Chondrocyte (in vitro differentiated cells): ENCODE measurements at regions not wholly inside any gene's neighbourhood (a gene's known extent, or its start where the extent isn't known, plus 50 kb on each side); places are given as distances from the start of the nearest gene placed in this dataset.

Experiments
- DNase-seq: peaks from one replicate; pipeline ENCODE4 v3.0.0; 2021; ENCODE audit warnings: mixed read lengths, low spot score
- H3K27ac Mint-ChIP-seq: one replicate; pipeline ENCODE4 v1.8.0; 2021; ENCODE audit warnings: mild to moderate bottlenecking, moderate library complexity, mixed read lengths; ENCODE audit not compliant: unreplicated experiment
- H3K27me3 Mint-ChIP-seq: 2 replicates; pipeline ENCODE4 v1.8.0; 2021; ENCODE audit warnings: low read depth, mixed read lengths
- H3K36me3 Mint-ChIP-seq: 2 replicates; pipeline ENCODE4 v1.8.0; 2021; ENCODE audit warnings: low read depth, mixed read lengths
- H3K4me1 Mint-ChIP-seq: 2 replicates; pipeline ENCODE4 v1.8.0; 2021; ENCODE audit warnings: low read depth, mild to moderate bottlenecking, mixed read lengths
- H3K4me3 Mint-ChIP-seq: one replicate; pipeline ENCODE4 v1.8.0; 2021; ENCODE audit warnings: mild to moderate bottlenecking, moderate library complexity, mixed read lengths; ENCODE audit not compliant: unreplicated experiment
- H3K9me3 Mint-ChIP-seq: 2 replicates; pipeline ENCODE4 v1.8.0; 2021; ENCODE audit warnings: low read depth, mixed read lengths
- TF ChIP-seq, protein P1 (sequence below): fragments of 200-600 bp; sonication (generic); IDR thresholded peaks from 2 replicates; pipeline ENCODE4 v1.5.0; 2021; ENCODE audit warnings: antibody characterized with exemption, mild to moderate bottlenecking, moderate library complexity

DNA sequence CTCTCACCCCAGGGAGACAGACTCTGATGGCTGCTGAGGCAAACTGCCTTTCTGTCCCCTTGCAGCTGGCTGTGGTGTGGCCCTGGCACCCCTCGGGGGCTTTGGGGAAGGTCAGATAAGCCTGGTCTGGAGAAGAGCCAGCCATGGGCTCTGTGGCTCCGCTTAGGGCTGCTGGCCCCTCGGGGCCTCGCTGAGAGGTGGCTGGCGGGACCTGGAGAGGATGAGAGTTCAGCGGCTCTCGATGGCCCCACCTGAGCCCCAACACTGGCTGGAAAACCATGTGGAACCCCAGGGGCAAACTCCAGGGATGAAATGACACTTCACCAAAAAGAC lies 56.1 kb upstream of the ASAP2 start:
- Mint-ChIP-seq H3K36me3 (no peaks in the 10 kb centered on the region), H3K9me3 (no peaks in the 10 kb centered on the region), H3K27ac (no peak overlapping the region), H3K4me3 (no peak overlapping the region), H3K27me3 (no peaks in the 10 kb centered on the region), H3K4me1 (peaks cover 20% of the 10 kb centered on the region)
- no peak for DNase-seq
- TF ChIP-seq, protein P1, sequence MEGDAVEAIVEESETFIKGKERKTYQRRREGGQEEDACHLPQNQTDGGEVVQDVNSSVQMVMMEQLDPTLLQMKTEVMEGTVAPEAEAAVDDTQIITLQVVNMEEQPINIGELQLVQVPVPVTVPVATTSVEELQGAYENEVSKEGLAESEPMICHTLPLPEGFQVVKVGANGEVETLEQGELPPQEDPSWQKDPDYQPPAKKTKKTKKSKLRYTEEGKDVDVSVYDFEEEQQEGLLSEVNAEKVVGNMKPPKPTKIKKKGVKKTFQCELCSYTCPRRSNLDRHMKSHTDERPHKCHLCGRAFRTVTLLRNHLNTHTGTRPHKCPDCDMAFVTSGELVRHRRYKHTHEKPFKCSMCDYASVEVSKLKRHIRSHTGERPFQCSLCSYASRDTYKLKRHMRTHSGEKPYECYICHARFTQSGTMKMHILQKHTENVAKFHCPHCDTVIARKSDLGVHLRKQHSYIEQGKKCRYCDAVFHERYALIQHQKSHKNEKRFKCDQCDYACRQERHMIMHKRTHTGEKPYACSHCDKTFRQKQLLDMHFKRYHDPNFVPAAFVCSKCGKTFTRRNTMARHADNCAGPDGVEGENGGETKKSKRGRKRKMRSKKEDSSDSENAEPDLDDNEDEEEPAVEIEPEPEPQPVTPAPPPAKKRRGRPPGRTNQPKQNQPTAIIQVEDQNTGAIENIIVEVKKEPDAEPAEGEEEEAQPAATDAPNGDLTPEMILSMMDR = no peak

DNA sequence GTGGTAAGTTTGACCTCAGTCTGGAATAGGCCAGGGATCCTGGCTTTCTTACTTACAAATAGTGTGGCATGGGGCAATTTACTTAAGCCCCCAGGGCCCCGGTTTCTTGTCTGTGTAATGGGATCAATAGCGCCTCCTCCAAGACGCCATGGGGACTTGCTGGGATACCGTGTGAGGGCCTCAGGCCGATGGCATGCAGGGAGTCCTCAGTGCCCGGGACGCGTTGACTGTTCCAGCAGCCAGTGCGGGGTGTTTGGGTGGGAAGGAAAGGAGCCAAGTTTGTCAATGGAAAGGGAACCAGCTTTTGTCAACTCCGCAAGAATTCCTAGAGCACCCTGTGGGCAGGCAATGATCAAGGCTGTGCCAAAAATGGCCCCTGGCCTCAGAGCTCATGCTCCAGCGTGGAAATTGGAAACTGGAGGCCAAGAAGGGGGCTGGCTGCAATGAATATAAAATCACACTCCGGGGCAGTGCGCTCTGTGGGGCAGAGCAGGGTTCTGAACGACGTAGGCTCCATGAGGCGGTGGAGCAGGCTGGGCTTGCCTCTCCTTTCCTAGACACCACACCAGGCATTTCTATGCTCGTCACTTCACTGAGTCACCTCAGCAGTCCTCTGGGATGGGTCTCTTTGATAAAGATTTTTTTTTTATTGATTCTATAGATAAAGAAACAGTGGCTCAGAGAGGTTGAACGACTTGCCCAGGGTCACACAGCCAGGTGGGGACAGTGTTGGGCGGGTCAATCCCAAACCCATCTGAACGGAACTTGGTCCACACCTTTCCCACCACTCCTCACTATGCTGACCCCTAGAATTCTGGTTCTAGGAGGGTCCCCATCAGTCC lies 56.7 kb upstream of the ASAP2 start:
- Mint-ChIP-seq H3K27me3 (no peaks in the 10 kb centered on the region), H3K36me3 (no peaks in the 10 kb centered on the region), H3K9me3 (no peaks in the 10 kb centered on the region), H3K4me1 (peaks cover 26% of the 10 kb centered on the region), H3K4me3 (no peak overlapping the region), H3K27ac (no peak overlapping the region)
- no peak for DNase-seq
- TF ChIP-seq, protein P1 = no peak

DNA sequence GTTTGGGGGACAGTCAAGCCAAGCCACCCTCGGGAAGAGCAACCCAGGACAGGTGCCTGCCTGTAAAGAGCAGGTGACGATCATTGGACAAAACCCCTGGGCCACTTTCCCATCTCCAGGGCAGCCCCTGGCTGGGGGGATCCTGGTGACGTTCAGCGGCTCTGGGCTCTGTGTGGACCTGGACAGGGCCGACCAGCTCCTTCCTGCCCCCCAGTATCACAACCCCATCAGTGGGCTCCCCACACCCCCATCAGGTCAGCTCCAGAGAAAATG lies 57.3 kb upstream of the ASAP2 start:
- Mint-ChIP-seq H3K9me3 (no peaks in the 10 kb centered on the region), H3K4me3 (no peak overlapping the region), H3K36me3 (no peaks in the 10 kb centered on the region), H3K4me1 (peaks cover 32% of the 10 kb centered on the region), H3K27me3 (no peaks in the 10 kb centered on the region), H3K27ac (no peak overlapping the region)
- no peak for DNase-seq
- TF ChIP-seq, protein P1 = no peak

DNA sequence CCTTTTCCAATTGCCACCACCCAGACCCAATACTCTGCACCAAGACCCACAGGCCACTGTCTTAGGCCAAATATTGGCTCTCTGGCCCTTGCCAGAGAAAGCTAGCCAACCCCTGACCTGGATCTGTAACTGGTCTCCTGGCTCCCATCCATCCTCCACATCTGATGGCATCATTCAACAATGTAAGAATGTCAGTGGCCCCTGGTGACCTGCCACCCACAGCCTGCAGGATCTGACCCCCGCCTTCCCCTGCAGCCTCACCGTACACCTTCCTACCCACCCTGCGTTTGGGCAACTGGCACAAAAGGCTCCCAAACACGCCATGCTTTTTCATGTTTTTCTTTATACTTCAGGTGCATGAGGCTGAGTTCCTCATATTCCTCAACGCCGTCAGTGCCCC lies 60.0 kb upstream of the ASAP2 start:
- Mint-ChIP-seq H3K4me1 (peaks cover 38% of the 10 kb centered on the region), H3K27ac (no peak overlapping the region), H3K27me3 (no peaks in the 10 kb centered on the region), H3K9me3 (no peaks in the 10 kb centered on the region), H3K4me3 (no peak overlapping the region), H3K36me3 (no peaks in the 10 kb centered on the region)
- DNase-seq = no peak
- TF ChIP-seq, protein P1 = no peak

DNA sequence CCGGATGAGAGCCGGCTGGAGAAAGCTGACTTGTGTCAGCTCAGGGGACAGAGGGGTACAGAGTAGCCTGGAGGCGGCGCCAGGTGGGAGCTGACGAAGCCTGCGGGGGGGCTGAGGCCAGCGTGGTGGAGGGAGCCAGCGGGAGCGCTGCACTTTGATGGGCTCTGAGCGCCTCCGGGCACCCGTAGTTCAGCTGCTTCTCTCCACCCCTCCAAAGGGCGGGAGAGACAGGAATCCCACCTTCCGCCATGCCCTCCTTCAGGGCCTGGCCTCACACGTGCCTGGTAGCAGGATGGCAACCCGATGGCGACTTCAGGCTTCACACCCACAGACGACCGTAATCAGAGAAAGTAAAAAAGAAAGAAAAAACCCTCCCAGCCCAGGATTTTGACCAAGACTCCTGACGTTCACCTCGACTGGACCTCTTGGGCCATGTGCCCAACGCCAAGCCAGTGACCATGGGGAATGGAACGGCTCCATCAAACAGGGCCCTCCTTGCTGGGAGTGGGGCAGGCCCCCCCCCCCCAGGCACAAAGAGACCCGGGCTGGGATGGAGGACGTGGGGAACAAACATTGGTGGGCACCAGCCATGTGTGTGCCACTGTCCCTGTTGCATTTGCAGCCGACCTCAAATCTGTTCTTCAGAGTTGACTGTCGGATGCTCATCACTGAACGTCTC lies 60.7 kb upstream of the ASAP2 start:
- Mint-ChIP-seq H3K27me3 (no peaks in the 10 kb centered on the region), H3K4me3 (no peak overlapping the region), H3K27ac (no peak overlapping the region), H3K36me3 (no peaks in the 10 kb centered on the region), H3K4me1 (peaks cover 39% of the 10 kb centered on the region), H3K9me3 (no peaks in the 10 kb centered on the region)
- TF ChIP-seq, protein P1 = no peak
- no peak for DNase-seq
